Left ventricle myocardium inferior (tissue), 1 donor: ENCODE measurements at regions not wholly inside any gene's neighbourhood (a gene's known extent, or its start where the extent isn't known, plus 50 kb on each side); places are given as distances from the start of the nearest gene placed in this dataset.

Experiments used
- DNase-seq: peaks from one replicate; pipeline ENCODE4 v3.0.0-alpha.2; 2020
- H3K27ac ChIP-seq: fragments of 200-600 bp; replicated peaks from 2 replicates; pipeline ENCODE4 v1.8.0; 2021
- H3K27me3 ChIP-seq: fragments of 200-600 bp; 2 replicates; pipeline ENCODE4 v1.8.0; 2021; ENCODE audit warnings: low read depth
- H3K36me3 ChIP-seq: fragments of 200-600 bp; 2 replicates; pipeline ENCODE4 v1.8.0; 2021
- H3K4me1 ChIP-seq: fragments of 200-600 bp; 2 replicates; pipeline ENCODE4 v1.8.0; 2021
- H3K4me3 ChIP-seq: fragments of 200-600 bp; 2 replicates; pipeline ENCODE4 v1.8.0; 2021; ENCODE audit warnings: mild to moderate bottlenecking, moderate library complexity
- H3K9me3 ChIP-seq: fragments of 200-600 bp; replicated peaks from 2 replicates; pipeline ENCODE4 v1.8.0; 2021
- CTCF ChIP-seq: fragments of 200-600 bp; IDR thresholded peaks from 2 replicates; pipeline ENCODE4 v1.8.0; 2021; ENCODE audit warnings: antibody characterized with exemption, mild to moderate bottlenecking, borderline replicate concordance
- intact Hi-C: fragments of 100-400 bp; cut with micrococcal nuclease; formaldehyde crosslinking; loops from one replicate; pipeline ENCODE4 v1.11.0; 2022
- donor health status: DM: no; HTN: yes; CAD: no; lungs with severe emphysema.

DNA sequence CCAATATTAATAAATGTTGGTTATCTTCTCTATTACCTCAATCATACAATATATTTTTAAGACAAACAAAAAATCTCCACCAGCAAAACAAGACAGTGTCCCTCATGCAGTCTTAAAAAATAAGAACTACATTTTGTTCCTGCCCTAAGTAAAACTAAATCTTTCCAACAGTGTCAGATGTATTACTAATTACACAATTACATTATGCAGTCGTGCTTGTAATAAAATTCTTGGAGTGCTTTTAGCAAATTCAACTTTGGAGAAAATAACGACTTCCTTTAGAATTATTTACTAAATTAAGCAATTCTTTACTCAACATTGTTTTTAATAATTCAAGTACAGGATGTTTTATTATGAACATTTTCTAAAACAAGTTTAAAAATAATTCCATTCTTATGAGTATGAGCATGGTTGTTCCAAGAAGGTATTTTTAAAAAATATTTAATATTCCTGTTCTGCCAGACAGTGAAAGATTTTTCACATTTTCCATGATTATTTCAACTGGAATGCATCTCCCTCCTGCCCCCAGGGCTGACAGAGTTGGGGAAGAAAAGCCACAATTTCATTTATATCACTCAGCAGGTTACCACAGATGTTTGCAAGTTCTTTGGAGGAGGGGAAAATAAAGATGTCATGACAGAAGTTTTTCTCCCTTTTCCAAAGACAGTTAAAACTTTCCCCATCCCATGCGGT lies 137.9 kb downstream of the FAM114A2 start:
- no peak for DNase-seq
- no peaks in the 10 kb centered on the region for H3K4me1 ChIP-seq
- H3K27me3 ChIP-seq, result no peaks in the 10 kb centered on the region
- H3K27ac ChIP-seq, result peak overlapping the region; percentile 21
- H3K9me3 ChIP-seq, result no peaks in the 10 kb centered on the region
- intact Hi-C loops, result no loop called here
- no peak for TF ChIP-seq CTCF
- H3K36me3 ChIP-seq, result no peaks in the 10 kb centered on the region
- H3K4me3 ChIP-seq, result no peak overlapping the region

GRCh38 chr5:153899746-153900145 lies 139.0 kb downstream of the FAM114A2 start:
- DNase-seq, result no peak
- no peak overlapping the region for H3K27ac ChIP-seq
- H3K36me3 ChIP-seq, result no peaks in the 10 kb centered on the region
- H3K4me3 ChIP-seq, result no peak overlapping the region
- intact Hi-C loops, result no loop called here
- H3K27me3 ChIP-seq, result no peaks in the 10 kb centered on the region
- TF ChIP-seq CTCF, result no peak
- H3K4me1 ChIP-seq, result no peaks in the 10 kb centered on the region
- H3K9me3 ChIP-seq, result no peaks in the 10 kb centered on the region

DNA sequence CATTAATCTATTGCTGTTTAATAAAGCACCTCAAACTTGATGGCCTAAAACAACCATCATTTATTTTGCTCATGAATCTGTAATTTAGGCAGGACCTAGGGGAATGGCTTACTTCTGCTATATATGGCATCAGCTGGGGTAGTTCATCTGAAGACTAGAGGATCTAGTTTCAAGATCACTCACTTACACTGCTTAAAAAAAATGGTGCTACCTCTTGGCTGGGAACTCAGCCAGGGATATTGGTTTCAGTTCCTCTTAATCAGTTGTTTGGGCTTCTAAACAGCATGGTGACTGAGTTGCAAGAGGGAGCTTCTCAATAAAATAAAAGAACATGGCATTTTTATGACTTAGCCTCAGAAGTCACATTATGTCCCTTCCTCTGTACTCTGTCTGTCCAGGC lies 142.0 kb downstream of the FAM114A2 start:
- TF ChIP-seq CTCF, result no peak
- no peaks in the 10 kb centered on the region for H3K9me3 ChIP-seq
- no peaks in the 10 kb centered on the region for H3K27me3 ChIP-seq
- intact Hi-C loops, result no loop called here
- H3K4me1 ChIP-seq, result no peaks in the 10 kb centered on the region
- no peaks in the 10 kb centered on the region for H3K36me3 ChIP-seq
- no peak overlapping the region for H3K27ac ChIP-seq
- no peak for DNase-seq
- no peak overlapping the region for H3K4me3 ChIP-seq

- H3K27ac ChIP-seq, result no peak overlapping the region
- TF ChIP-seq CTCF, result no peak
- intact Hi-C loops, result no loop called here
- H3K36me3 ChIP-seq, result no peaks in the 10 kb centered on the region
- DNase-seq, result no peak
- no peaks in the 10 kb centered on the region for H3K4me1 ChIP-seq
- H3K9me3 ChIP-seq, result no peaks in the 10 kb centered on the region
- no peak overlapping the region for H3K4me3 ChIP-seq
- H3K27me3 ChIP-seq, result no peaks in the 10 kb centered on the region
These were observed 142.6 kb downstream of the FAM114A2 start for GRCh38 chr5:153896117-153896516.

GRCh38 chr5:153895266-153895665 lies 143.4 kb downstream of the FAM114A2 start:
- Histone ChIP-seq H3K4me3 (no peak overlapping the region), H3K36me3 (no peaks in the 10 kb centered on the region), H3K27ac (no peak overlapping the region), H3K27me3 (no peaks in the 10 kb centered on the region), H3K9me3 (no peaks in the 10 kb centered on the region), H3K4me1 (no peaks in the 10 kb centered on the region)
- intact Hi-C loops, result no loop called here
- no peak for DNase-seq
- no peak for TF ChIP-seq CTCF
